SU-DHL-6 (cell line): ENCODE measurements at regions not wholly inside any gene's neighbourhood (a gene's known extent, or its start where the extent isn't known, plus 50 kb on each side); places are given as distances from the start of the nearest gene placed in this dataset.

Experiments
- EZH2phosphoT487 ChIP-seq: fragments of 200-600 bp; sonication (generic), shearing (Covaris generic); conservative IDR thresholded peaks from 2 replicates; pipeline ENCODE4 v1.6.1; 2018; ENCODE audit warnings: mild to moderate bottlenecking, antibody characterized with exemption, low read length, moderate library complexity, mixed read lengths
- TF ChIP-seq, protein P1 (sequence below): fragments of 200-600 bp; sonication (generic); IDR thresholded peaks from one replicate; pipeline ENCODE4 v1.5.1; 2017; ENCODE audit warnings: antibody characterized with exemption, mild to moderate bottlenecking, low read length, moderate library complexity; ENCODE audit not compliant: insufficient read depth, poor library complexity, severe bottlenecking

DNA sequence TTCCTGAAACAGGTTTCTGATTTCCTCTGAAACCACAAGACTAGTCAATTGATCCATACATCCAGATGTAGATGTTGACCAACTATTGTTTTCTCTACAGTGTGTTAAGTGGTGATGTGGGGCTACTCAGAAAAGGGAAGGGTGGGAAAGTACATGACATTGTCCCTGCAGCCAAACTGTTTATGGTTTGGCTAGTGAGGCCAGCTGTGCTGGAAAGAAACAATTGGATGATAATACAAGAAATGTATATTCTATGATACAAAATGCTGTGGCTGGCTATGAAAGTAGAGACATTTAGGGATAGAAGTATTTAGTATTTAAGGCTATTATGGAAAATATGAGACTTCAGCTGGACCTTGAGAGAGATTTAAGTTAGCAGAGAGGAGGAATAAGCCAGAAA, 244.5 kb downstream of the ADGRL2 start:
- TF ChIP-seq, protein P1, sequence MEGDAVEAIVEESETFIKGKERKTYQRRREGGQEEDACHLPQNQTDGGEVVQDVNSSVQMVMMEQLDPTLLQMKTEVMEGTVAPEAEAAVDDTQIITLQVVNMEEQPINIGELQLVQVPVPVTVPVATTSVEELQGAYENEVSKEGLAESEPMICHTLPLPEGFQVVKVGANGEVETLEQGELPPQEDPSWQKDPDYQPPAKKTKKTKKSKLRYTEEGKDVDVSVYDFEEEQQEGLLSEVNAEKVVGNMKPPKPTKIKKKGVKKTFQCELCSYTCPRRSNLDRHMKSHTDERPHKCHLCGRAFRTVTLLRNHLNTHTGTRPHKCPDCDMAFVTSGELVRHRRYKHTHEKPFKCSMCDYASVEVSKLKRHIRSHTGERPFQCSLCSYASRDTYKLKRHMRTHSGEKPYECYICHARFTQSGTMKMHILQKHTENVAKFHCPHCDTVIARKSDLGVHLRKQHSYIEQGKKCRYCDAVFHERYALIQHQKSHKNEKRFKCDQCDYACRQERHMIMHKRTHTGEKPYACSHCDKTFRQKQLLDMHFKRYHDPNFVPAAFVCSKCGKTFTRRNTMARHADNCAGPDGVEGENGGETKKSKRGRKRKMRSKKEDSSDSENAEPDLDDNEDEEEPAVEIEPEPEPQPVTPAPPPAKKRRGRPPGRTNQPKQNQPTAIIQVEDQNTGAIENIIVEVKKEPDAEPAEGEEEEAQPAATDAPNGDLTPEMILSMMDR = no peak
- no peak for TF ChIP-seq EZH2phosphoT487
